ENCODE measurements at regions not wholly inside any gene's neighbourhood (a gene's known extent, or its start where the extent isn't known, plus 50 kb on each side); places are given as distances from the start of the nearest gene placed in this dataset.
A peak's percentile ranks its signal among the peaks of the same experiment; 100 is the strongest.

DNA sequence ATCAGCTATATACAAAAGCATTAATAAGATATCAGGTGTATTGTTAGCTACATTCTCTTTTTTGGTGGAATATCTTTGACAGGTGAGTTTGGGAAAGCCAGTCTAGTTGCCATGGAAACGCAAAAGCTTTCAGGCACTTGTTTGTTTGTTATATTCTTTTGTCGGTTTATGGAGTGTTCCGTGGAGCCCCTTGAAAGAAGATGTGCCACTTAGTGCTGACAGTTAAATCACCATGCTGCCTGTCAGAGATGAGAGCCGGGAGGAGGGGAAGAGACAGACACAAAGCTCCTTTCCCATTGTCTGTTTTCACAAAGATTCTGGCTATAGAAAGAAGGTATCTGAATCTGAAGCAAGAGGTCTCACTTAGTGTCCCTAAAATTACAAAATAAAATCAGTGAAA lies 170.8 kb downstream of the SNAPC1 start:
- Histone ChIP-seq H3K4me2 (ENCODE audit: control insufficient read depth, extremely low read depth, insufficient read depth, low read depth, low read length) (no peak overlapping the region), H3K27me3 (ENCODE audit: control insufficient read depth, extremely low read depth, insufficient read depth, low read length) (no peaks in the 10 kb centered on the region), H3K4me3 (ENCODE audit: control insufficient read depth in 2 of 3, extremely low read depth in 1 of 3, insufficient read depth in 2 of 3, low read depth in 1 of 3, low read length in 3 of 3) (no peak overlapping the region), H3K4me1 (ENCODE audit: control insufficient read depth, extremely low read depth, insufficient read depth, low read length) (peaks cover 13% of the 10 kb centered on the region), H2AFZ (ENCODE audit: control insufficient read depth, low read length) (no peak overlapping the region), H3K79me2 (ENCODE audit: control insufficient read depth, insufficient read depth, low read length) (no peaks in the 10 kb centered on the region), H4K20me1 (ENCODE audit: control insufficient read depth, extremely low read depth, insufficient read depth, low read length) (no peaks in the 10 kb centered on the region), H3K9me1 (ENCODE audit: control insufficient read depth, extremely low read depth, insufficient read depth, low read length) (no peaks in the 10 kb centered on the region), H3K9me3 (ENCODE audit: control insufficient read depth, low read depth, low read length) (no peaks in the 10 kb centered on the region), H3K27ac (ENCODE audit: control insufficient read depth, insufficient read depth, low read length) (no peak overlapping the region), H3K36me3 (ENCODE audit: control insufficient read depth in 2 of 2, extremely low read depth in 1 of 2, insufficient read depth in 2 of 2, low read length in 2 of 2) (no peaks in the 10 kb centered on the region), H3K9ac (ENCODE audit: control insufficient read depth, extremely low read depth, insufficient read depth, low read length) (no peak overlapping the region)
- DNase-seq (ENCODE audit: low read depth, low spot score) (no peak), FAIRE-seq (no peak)
- dilution Hi-C loops (cut with MboI; ENCODE audit: extremely low pct_ligation_motif_present, low sequenced_read_pairs) = no loop called here
- TF ChIP-seq, protein P1, sequence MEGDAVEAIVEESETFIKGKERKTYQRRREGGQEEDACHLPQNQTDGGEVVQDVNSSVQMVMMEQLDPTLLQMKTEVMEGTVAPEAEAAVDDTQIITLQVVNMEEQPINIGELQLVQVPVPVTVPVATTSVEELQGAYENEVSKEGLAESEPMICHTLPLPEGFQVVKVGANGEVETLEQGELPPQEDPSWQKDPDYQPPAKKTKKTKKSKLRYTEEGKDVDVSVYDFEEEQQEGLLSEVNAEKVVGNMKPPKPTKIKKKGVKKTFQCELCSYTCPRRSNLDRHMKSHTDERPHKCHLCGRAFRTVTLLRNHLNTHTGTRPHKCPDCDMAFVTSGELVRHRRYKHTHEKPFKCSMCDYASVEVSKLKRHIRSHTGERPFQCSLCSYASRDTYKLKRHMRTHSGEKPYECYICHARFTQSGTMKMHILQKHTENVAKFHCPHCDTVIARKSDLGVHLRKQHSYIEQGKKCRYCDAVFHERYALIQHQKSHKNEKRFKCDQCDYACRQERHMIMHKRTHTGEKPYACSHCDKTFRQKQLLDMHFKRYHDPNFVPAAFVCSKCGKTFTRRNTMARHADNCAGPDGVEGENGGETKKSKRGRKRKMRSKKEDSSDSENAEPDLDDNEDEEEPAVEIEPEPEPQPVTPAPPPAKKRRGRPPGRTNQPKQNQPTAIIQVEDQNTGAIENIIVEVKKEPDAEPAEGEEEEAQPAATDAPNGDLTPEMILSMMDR (optimal IDR thresholded peaks at IDR 0.05 in 1 of 3, IDR thresholded peaks at IDR 0.05 in 1 of 3, conservative IDR thresholded peaks at IDR 0.05 in 1 of 3; ENCODE audit: extremely low read depth in 1 of 3, insufficient read depth in 2 of 3, low read length in 3 of 3) = no peak
- TF ChIP-seq EZH2 (IDR thresholded peaks at IDR 0.05; ENCODE audit: low read length) = no peak

- no peaks in the 10 kb centered on the region for H3K9me3 ChIP-seq (ENCODE audit: control insufficient read depth, low read depth, low read length)
- H2AFZ ChIP-seq (ENCODE audit: control insufficient read depth, low read length) = no peak overlapping the region
- H3K27me3 ChIP-seq (ENCODE audit: control insufficient read depth, extremely low read depth, insufficient read depth, low read length) = no peaks in the 10 kb centered on the region
- no peak overlapping the region for H3K27ac ChIP-seq (ENCODE audit: control insufficient read depth, insufficient read depth, low read length)
- no peaks in the 10 kb centered on the region for H3K79me2 ChIP-seq (ENCODE audit: control insufficient read depth, insufficient read depth, low read length)
- H3K4me2 ChIP-seq (ENCODE audit: control insufficient read depth, extremely low read depth, insufficient read depth, low read depth, low read length) = no peak overlapping the region
- peak; percentile 62 for FAIRE-seq
- no peak overlapping the region for H3K9ac ChIP-seq (ENCODE audit: control insufficient read depth, extremely low read depth, insufficient read depth, low read length)
- TF ChIP-seq EZH2 (IDR thresholded peaks at IDR 0.05; ENCODE audit: low read length) = no peak
- TF ChIP-seq, protein P1 (optimal IDR thresholded peaks at IDR 0.05 in 1 of 3, IDR thresholded peaks at IDR 0.05 in 1 of 3, conservative IDR thresholded peaks at IDR 0.05 in 1 of 3; ENCODE audit: extremely low read depth in 1 of 3, insufficient read depth in 2 of 3, low read length in 3 of 3) = no peak
- peak; percentile 68 for DNase-seq (ENCODE audit: low read depth, low spot score)
- no peaks in the 10 kb centered on the region for H3K36me3 ChIP-seq (ENCODE audit: control insufficient read depth in 2 of 2, extremely low read depth in 1 of 2, insufficient read depth in 2 of 2, low read length in 2 of 2)
- H3K4me1 ChIP-seq (ENCODE audit: control insufficient read depth, extremely low read depth, insufficient read depth, low read length) = peaks cover 6% of the 10 kb centered on the region
- H3K9me1 ChIP-seq (ENCODE audit: control insufficient read depth, extremely low read depth, insufficient read depth, low read length) = no peaks in the 10 kb centered on the region
- H3K4me3 ChIP-seq (ENCODE audit: control insufficient read depth in 2 of 3, extremely low read depth in 1 of 3, insufficient read depth in 2 of 3, low read depth in 1 of 3, low read length in 3 of 3) = no peak overlapping the region
- dilution Hi-C loops (cut with MboI; ENCODE audit: extremely low pct_ligation_motif_present, low sequenced_read_pairs) = no loop called here
- H4K20me1 ChIP-seq (ENCODE audit: control insufficient read depth, extremely low read depth, insufficient read depth, low read length) = no peaks in the 10 kb centered on the region
These were observed 172.2 kb downstream of the SNAPC1 start for GRCh38 chr14:61934385-61934784.

Measured in keratinocyte (primary cell).